Stimulated activated CD8-positive, alpha-beta memory T cell treated with anti-CD3 and anti-CD28 coated beads, Interleukin-2, amount 100 ng/mL, for 48 hours (primary cell): ENCODE measurements at regions not wholly inside any gene's neighbourhood (a gene's known extent, or its start where the extent isn't known, plus 50 kb on each side); places are given as distances from the start of the nearest gene placed in this dataset.

Experiments used
- DNase-seq, 2 donors: peaks; one replicate each; pipeline ENCODE4 v3.0.0-alpha.2; 2020; ENCODE audit warnings: low read depth in 2 of 2

GRCh38 chrX:134173541-134174272 lies 63.3 kb upstream of the CCDC160 start:
- DNase-seq, result no peak

- no peak for DNase-seq
Measured at GRCh38 chrX:134174273-134174660, 62.7 kb upstream of the CCDC160 start.

DNA sequence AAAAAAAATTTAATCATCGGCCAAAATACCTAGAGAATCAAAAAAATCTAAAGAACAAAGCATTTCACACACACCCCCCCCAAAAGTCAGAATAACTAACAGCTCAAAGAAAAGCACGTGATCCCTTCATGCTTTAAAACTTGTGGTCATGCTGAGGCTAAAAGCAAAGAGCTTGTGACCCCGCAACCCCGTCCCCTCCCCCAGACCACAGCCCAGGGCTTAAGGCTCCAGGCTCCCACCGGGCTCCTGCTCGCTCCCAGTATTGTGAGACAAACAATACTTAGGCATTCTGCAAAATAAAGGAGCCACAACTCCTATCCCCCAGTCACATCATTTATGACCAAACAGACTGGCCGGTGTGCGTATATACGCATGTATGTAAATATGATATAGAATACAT lies 62.1 kb upstream of the CCDC160 start:
- no peak for DNase-seq

- no peak for DNase-seq
Measured at GRCh38 chrX:134177527-134177926, 59.5 kb upstream of the CCDC160 start.

GRCh38 chrX:134180601-134181274 lies 56.2 kb upstream of the CCDC160 start:
- DNase-seq, result no peak

DNA sequence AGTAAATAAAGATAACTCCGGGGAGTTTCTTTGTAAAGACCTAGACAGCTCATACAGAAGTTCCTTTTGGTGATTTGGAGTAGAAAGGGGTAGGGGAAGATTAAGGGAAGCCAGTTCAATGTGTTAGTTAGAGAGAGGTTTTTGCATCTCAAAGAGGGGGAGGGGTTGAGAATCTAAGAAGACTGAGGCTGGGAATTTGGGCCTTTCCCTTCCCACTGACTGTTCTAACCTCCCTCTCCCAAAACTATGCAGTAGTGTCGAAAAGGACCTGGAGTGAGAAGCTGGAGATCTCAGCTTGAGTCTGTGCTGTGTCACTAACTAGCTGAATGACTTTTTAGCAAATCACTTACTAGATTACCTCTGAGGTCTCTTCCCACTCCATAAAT lies 55.7 kb upstream of the CCDC160 start:
- DNase-seq, result no peak

DNA sequence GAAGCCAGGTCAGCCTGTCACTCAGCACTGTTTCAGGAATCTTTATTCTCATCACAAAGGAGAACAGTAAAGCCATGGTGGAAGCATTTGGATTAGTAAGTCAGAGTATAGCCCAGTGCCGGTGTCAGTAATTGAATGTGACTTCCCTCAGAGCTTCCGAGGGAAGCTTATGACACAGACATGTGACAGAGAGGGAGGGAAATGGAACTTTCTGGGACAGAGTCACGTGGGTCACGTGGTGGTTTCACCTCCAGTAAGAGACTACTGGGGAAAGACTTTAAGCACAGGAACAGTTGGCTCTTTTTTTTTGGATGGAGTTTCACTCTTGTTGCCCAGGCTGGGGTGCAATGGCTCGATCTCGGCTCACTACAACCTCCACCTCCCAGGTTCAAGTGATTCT lies 53.3 kb upstream of the CCDC160 start:
- no peak for DNase-seq

DNA sequence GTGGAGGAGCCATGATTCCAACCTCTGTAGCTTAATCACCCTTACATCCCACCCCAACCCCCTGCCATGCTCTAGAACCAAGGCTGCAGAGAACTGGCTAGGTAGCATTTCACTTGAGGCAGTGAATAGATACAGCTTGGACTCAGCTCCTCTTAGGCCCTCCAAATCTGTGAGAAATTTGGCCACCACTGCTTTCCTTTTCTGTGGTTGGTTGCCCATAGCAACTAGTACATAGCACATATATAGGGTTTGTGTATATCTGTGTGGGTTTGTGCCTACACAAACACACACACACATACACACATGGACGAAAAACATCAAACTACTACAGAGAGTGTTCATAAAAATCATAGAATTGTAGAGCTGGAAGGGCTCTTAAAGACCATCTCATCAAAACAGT lies 52.0 kb upstream of the CCDC160 start:
- DNase-seq, result no peak

DNA sequence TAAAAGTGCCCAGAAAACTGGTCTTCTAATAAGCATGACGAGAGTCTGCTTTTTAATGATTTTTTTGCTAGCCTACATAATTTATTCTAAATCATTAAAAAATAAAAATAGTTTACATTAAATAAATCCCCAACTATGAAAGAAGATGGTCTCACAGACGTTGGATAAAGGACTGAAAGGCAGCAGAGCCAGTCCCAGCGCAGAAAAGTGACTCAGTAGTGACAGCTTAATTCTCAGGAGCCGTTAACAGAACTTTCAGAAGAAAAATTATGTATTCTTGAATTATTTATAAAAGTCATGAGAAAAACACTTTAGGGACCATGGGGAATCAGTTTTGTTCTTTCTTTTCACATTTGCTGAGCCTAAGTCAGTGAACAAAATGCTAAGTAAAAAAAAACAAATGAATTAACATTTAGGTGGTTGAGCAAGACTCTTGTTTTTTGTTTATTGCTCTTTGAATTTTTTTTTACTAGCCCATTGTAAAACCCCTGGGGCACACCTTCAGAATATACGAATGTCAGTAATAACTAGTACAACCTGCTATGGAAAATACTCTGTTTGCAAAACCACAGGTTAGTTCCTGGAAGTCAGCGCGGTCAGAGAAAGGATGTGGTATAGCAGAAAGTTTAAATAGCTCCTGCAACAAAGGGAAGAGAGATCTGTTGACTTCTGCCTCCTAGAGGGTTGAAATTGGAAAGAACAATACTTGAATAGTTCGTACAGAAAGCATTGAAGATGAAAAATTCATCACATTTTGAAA lies 50.4 kb upstream of the CCDC160 start:
- peak; percentile 18 to 34 for DNase-seq
